NB4 (cell line): ENCODE measurements at regions not wholly inside any gene's neighbourhood (a gene's known extent, or its start where the extent isn't known, plus 50 kb on each side); places are given as distances from the start of the nearest gene placed in this dataset.

ENCODE experiments used
- DNase-seq: peaks from one replicate; pipeline ENCODE4 v3.0.0; 2010; ENCODE audit warnings: low read depth
- H3K4me3 ChIP-seq: one replicate; pipeline ENCODE4 v1.5.1; 2011; ENCODE audit warnings: mild to moderate bottlenecking, low read depth, low read length, moderate library complexity
- MYC ChIP-seq: IDR thresholded peaks from 2 replicates; pipeline ENCODE4 v1.6.1; 2011; ENCODE audit warnings: low read depth, low read length
- POLR2A ChIP-seq: IDR thresholded peaks from 2 replicates; pipeline ENCODE4 v1.6.1; 2011; ENCODE audit warnings: mild to moderate bottlenecking; ENCODE audit not compliant: insufficient read length; ENCODE audit errors: extremely low read depth
- TF ChIP-seq, protein P1 (sequence below): IDR thresholded peaks from 2 replicates; pipeline ENCODE4 v1.6.1; 2011; ENCODE audit warnings: low read depth, low read length
- TF ChIP-seq, protein P2 (sequence below): IDR thresholded peaks from one replicate; pipeline ENCODE4 v1.5.1; 2012; ENCODE audit warnings: low read depth, low read length

GRCh38 chr9:28120184-28120583 lies 546.9 kb upstream of the C9orf72 start:
- DNase-seq: no peak
- TF ChIP-seq, protein P1, sequence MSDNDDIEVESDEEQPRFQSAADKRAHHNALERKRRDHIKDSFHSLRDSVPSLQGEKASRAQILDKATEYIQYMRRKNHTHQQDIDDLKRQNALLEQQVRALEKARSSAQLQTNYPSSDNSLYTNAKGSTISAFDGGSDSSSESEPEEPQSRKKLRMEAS: no peak
- no peak for TF ChIP-seq POLR2A
- TF ChIP-seq MYC: no peak
- TF ChIP-seq, protein P2, sequence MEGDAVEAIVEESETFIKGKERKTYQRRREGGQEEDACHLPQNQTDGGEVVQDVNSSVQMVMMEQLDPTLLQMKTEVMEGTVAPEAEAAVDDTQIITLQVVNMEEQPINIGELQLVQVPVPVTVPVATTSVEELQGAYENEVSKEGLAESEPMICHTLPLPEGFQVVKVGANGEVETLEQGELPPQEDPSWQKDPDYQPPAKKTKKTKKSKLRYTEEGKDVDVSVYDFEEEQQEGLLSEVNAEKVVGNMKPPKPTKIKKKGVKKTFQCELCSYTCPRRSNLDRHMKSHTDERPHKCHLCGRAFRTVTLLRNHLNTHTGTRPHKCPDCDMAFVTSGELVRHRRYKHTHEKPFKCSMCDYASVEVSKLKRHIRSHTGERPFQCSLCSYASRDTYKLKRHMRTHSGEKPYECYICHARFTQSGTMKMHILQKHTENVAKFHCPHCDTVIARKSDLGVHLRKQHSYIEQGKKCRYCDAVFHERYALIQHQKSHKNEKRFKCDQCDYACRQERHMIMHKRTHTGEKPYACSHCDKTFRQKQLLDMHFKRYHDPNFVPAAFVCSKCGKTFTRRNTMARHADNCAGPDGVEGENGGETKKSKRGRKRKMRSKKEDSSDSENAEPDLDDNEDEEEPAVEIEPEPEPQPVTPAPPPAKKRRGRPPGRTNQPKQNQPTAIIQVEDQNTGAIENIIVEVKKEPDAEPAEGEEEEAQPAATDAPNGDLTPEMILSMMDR: no peak
- no peak overlapping the region for H3K4me3 ChIP-seq

- no peak overlapping the region for H3K4me3 ChIP-seq
- DNase-seq: peak; percentile 11
- TF ChIP-seq, protein P2: no peak
- TF ChIP-seq, protein P1: no peak
- TF ChIP-seq POLR2A (no peak), MYC (no peak)
These were observed 547.3 kb upstream of the C9orf72 start for GRCh38 chr9:28120626-28121025.

GRCh38 chr9:28121366-28121765 lies 548.1 kb upstream of the C9orf72 start:
- DNase-seq: no peak
- TF ChIP-seq, protein P1: no peak
- TF ChIP-seq POLR2A (no peak), MYC (no peak)
- TF ChIP-seq, protein P2: no peak

GRCh38 chr9:28124917-28125316 lies 551.6 kb upstream of the C9orf72 start:
- TF ChIP-seq, protein P1: no peak
- TF ChIP-seq, protein P2: no peak
- TF ChIP-seq MYC: no peak
- no peak for TF ChIP-seq POLR2A
- no peak for DNase-seq
- no peak overlapping the region for H3K4me3 ChIP-seq

More at GRCh38 chr9:28121366-28121765, 548.1 kb upstream of the C9orf72 start:
- H3K4me3 ChIP-seq: no peak overlapping the region

DNA sequence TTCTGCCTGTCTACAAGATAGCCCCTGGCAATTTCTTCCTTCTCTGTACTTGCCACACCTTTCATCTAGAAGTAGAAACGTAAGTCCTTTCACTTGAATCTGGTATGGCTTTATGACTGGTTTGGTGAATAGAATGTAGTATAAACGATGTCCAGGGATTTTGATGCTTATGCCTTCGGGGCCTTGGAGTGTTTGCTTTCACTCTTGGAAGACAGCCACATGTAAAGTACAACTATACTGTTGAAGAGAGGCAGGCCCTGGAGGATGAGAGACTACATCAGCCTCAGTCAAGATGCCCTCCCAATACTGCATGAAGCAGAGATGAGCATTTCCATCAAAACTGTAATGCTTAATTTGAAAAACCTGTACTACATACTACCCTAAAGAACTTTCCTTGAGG lies 553.8 kb upstream of the C9orf72 start:
- H3K4me3 ChIP-seq: no peak overlapping the region
- no peak for DNase-seq
- TF ChIP-seq, protein P2: no peak
- TF ChIP-seq POLR2A (no peak), MYC (no peak)
- TF ChIP-seq, protein P1: no peak

DNA sequence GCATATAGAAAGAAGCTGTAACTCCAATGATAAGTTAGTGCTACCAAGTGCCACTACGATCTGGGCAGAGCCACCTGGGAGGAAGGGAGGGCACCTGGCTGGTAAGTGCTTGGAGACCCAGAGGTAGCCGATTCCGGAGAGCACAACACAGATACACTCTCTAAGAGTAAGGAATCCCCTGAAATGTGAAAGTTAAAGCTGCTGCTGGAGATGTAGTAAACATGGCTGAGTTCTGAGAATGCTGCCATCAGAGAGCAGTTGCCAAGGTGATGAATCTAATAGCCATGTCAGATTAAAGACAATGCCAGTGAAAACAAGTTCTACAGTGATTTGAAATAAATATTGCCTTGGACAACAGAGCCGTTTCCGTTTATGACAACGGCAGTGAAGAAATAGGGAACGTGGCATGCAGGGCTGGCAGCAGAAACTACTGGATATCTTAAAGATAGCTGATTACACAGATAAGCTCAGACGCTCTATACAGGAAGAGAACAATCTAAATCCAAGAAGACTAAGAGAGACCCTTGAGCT lies 561.2 kb upstream of the C9orf72 start:
- TF ChIP-seq MYC: no peak
- TF ChIP-seq, protein P1: no peak
- TF ChIP-seq, protein P2: no peak
- no peak for DNase-seq
- H3K4me3 ChIP-seq: no peak overlapping the region
